GM21360 (cell line): ENCODE measurements at regions not wholly inside any gene's neighbourhood (a gene's known extent, or its start where the extent isn't known, plus 50 kb on each side); places are given as distances from the start of the nearest gene placed in this dataset.

ENCODE experiments used
- ATAC-seq: cut with Tn5 transposase; IDR thresholded peaks from one replicate; pipeline ENCODE4 v1.9.1; 2021; ENCODE audit warnings: mild to moderate bottlenecking, moderate library complexity; ENCODE audit not compliant: unreplicated experiment

DNA sequence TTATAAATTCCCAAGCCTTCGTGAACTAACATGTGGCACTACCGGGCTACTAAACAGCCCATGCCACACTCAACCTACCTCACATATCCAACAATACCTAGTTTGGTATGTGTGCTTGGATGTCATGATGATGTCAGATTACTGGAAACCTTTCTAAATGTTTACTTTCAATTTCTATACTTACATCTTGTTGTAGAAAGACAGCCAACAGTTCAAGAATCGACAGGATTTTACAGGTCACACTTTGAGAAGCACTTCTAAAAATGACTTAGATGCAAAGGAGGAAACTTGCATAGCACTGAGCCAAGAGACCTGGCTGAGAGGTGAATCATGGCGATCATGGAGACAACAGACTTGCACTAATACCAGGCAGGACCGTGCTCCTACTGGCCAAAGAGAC is 209.9 kb downstream of the COL4A1 start:
- no peak for ATAC-seq

DNA sequence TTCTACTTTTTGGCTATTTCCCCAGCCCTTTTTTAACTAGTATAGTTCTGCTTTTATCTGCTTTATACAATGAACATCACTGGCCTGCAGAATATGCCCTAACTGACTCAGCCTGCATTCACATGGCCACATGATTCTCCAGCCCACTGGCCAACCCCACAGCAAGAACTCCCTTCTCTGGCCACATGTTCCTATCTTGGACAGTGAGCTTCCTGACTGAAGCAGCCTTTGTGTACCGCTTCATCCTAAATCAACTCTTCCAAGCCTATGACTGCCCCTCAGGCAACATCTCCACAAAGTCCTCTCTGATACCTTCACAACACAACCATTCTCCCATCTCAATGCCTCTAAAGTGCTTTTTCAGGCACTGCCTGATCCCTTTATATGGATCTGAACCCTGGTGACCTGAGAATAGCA is 214.1 kb downstream of the COL4A1 start:
- no peak for ATAC-seq

DNA sequence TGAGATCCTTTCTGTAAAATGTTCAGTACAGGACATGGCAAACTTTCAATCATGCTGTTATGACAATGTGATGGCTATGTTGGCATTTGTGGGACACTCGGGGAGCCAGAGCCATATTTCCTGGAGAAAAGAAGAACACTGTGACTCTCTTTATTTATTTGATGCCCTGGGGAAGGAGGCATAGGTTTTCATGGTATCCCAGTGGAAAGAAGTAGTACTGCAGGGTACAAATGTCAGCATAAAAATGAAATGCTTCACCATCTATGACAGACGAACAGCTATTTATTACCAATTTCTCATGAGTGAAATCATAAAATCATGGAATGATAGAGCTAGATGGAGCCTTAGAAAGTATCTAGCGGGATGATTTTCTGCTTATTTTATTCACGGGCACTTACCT is 217.1 kb downstream of the COL4A1 start:
- ATAC-seq = no peak

DNA sequence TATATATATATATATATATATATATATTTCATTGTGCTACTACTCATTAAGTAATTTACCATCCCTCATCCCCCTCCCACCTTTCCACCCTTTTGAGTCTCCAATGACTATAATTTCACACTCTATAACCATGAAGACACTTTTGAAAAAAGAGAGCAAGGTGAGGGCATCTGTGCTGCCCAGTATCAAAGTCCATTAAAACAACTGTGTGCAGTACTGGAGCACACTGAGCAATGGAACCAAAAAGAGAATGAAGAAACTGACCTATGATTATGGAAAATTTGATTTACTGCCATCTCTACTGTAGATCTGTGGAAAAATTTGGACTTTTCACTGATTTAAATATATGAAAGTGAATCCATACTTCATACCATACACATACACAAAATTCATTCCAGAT is 217.9 kb downstream of the COL4A1 start:
- no peak for ATAC-seq

DNA sequence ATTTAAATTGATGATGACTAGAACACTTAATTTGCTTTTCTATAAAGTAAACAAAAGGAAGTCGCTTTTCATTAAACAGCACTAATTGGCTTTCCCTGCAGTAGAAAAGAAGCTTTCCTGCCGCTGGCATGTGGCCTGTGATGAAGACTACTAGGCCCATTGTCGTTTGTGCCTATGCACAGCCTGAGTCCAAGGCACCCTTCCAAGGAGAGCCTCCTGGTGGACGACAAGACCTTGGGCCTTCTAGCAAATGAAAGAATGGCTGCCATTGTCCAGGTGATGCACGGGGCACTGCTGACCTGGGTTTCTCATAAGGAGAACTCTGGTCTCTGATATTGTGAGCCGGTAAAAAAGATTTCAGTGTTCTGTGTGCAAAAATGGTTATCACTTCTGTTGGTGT is 233.0 kb downstream of the COL4A1 start:
- ATAC-seq = no peak

DNA sequence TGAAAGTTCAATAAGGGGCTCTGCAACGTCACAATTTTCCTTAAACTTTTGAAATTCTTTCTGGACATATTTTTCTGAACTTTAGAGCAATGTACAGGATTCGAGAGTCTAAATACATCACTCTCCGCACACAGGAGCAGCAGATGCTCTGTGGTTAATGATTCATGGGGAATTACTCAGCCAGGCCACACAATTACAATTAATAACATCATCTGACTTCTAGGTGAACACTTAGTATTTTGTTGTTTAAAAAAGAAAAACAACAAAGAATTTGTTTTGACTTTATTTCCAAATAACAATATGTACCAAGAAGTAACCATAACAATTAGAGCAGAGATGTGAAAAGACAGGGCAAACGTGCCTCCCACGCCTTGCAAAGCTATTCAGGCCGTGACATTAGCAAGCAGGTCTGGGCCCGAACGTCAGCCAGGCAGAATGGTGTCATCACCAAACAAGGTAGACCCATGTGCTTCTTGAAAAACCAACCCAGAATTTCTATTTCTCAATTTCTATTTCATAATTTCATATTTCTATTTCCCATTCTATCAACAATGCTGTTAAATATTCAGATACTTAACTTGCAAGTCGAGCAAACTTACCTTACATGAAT is 236.3 kb downstream of the COL4A1 start:
- no peak for ATAC-seq

DNA sequence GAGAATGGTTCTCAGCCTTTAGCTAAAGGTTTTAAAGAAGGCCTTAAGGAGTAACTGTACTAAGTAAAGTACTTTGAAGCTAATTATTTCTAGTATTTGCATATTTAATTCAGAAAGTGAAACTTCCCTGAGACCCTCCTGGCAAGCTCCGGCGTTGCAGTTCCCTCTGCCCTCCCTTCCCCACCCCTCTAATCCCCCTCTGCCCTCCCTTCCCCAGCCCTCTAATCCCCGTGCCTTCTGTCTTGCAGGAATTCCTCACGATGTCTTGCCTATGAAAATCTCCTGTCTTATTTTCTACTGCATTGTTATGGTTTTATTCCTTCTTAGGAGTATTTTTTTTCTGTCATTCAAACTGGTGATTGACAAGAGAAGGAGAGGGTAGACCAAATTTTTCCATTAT is 236.9 kb downstream of the COL4A1 start:
- no peak for ATAC-seq

DNA sequence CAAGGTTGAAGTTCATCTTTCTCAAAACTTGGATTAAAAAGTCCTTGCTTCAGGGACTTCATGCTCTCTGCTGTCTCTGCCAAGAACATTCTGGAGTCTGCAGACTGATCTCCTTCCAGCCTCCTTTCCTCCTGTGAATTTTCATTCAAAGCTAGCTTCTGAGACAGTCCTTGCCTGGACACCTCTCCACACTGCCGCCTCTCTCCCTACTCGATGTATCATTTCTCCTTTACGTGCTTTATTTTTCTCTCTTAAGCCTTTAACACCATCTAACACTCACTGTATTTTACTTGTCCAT is 238.8 kb downstream of the COL4A1 start:
- no peak for ATAC-seq

DNA sequence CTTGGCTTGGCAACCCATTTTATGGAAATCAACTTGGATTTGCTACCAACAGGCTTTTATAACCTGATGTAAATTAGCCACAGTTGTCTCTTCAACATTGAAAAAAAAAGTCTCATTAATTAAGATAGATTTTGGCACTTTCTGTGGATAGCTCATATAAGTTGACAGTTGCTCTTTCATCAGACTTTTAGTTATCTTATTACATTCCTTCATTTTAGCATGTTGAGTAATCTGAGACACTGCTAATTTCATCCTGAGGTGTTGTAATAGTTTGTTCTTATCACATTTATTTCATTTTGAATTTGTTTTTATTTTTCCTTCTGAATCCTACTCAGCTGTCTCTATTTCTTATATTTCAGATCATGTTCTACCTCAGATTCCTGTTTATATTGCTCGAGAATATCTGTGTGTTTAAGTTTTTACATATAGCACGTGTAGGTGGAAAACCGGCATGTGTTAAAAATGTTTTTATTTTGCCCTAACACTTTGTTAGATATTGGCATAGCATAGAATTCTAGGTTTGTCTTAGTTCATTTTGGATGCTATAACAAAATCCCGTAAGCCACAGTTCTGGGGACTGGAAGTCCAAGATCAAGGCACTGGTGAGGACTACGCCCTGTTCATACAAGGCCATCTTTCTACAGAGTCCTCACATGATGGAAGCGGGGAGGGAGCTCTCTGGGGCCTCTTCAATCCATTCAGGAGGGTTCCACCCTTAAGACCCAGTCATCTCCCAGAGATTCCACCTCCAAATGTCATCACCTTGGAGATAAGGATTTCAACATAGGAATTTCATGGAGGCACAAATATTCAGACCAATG is 239.4 kb downstream of the COL4A1 start:
- no peak for ATAC-seq

DNA sequence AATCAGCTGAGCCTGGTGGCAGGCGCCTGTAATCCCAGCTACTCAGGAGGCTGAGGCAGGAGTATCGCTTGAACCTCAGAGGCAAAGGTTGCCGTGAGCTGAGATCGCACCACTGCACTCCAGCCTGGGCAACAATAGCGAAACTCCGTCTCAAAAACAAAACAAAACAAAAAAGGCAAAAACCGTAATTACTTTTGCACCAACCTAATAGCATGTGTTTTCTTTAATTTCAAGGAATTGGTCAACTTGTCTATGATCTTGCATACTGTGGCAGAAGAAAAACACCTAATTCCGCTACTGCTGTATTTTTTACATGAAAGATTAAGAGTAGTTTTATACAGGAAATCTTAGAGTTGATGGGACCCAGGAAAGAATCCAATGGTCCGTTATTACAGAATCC is 241.2 kb downstream of the COL4A1 start:
- no peak for ATAC-seq

DNA sequence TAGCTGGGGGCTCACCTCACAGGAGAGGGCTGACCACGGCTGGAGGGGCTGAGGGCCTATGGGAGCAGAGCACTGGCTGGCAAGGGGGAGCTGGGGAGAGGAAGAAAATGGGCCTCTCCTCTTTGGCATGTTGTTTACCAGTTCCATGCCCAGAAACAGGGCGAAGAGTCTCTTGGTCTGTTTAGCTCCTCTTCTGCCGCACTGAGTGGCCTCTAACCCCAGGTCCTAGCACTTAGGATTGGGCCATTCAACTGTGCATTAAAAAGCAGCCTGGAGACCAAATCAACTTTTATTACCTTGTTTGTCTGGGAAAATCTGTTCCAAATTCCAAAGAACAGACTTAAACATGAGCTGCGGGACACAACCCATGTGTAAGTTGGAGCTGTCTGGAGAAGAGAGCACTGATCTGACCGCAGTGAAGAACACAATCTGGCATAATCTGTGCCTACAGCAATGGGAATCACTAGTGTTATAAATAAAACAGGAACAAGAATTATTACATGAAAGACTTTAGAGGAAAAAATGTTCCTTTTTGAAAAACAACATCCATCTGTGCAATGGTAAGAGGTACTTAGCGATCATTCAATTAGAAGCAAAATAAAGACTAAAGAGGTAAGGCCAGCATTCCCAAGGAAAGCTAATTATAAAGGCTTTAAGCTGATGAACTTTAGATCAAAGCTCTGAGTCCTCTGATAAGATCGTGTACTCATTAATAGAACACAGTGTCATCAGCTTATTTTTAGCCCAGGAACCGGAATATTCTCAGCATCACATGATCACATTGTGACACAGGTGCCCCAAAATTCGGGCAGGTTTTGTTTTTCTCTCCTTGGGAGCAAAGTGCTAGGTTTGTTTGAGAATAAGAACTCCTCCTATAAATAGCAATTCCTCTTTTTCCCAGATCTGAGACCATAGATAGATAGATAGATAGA is 243.2 kb downstream of the COL4A1 start:
- no peak for ATAC-seq

DNA sequence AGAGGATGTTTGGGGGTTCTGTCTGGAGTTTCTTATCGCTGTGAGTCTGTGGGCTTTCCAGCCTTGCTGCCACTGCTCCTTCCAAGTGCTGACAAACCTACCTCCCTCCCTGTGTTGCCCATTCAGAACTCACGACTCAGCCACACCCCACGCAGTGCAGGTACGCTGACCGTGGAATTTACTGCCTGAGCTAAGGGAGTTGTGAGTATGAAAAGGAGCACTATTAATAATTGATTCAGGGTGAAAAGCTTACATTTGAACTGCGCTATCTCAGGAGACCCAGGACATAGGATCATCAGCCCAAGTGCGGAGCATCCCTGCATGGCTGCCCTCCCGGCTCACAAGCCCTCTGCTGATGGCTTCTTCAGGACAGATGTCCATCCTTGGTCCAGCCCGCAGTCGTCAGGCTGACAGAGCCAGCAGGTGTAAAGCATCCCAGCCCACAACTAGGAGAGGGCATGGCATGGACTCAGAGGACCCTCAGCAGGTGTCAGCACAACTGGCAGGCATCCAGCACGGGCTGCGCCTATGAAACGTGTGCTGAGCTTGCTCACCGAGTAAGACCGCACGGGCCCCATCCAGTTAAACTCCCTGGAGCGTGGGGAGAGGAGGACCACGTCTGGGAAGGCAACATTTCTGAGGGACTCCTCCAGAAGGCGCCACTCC is 244.0 kb downstream of the COL4A1 start:
- ATAC-seq = no peak

DNA sequence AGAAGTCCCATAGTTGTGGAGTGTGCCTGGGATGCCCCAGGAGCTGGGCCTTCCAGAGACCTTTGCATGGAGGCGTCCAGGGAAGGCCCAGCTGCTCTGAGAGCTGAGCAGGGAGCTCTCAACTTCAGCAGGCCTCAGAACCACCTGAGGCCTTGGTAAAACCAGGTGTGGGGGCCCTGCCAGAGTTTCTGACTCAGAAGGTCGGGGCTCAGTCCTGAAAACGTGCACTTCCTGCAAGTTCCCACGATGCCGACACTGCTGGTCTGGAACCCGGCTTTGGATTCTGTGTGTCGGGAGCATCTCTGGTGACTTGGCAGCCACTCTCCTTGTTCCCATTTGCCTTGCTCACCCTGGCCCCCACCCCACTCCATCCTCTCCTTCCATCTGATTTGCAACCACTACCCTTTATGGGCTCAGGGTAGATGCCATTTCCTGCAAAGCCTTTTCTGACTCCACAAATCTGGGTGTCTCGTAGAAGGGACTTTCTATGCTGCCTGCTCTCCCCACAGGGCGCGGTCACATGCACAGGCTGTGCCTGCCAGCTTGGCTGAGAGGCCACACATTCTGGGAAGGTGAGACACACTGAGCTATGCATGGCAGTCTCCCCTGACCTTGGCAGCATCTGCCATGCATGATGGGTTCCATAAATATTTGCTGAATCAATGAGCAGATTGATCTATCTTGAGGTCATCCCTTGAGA is 244.7 kb downstream of the COL4A1 start:
- no peak for ATAC-seq

DNA sequence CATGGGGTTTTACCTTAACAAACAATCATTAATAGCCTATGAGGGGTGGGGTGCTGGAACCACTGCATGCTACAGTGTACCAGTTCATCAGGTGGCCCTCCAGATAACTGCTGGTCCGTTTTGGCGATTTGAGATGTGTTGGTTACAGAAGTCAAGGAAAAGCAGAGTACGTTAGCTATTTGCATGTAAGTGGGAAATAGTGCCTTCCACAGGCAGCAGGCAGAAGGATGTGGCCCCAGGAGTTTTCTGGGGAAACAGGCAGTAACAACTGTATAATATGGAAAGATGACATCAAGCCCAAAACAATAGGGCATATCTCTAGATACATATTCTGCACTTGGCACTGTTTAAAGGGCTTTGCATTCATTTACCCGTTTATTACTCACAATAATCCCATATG is 245.7 kb downstream of the COL4A1 start:
- no peak for ATAC-seq

DNA sequence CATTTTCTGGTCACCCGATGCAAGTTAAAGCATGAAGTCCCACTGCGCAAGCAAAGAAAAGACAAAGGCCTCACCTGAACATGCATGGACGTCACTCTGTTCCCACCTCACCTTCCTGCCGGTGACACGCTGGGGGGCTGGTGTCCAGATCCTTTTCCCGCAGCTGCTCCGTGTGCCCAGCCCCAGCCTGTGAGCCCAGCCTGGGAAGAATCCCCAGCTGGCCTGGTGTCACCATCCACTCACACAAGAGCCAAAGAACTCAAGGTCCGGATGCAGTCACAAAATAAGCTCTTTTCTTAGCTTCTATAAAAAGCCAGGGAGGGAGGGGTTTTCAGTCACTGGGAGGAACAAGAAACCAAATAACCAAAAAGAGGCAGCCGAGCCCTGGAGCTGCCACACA is 249.9 kb downstream of the COL4A1 start:
- no peak for ATAC-seq

DNA sequence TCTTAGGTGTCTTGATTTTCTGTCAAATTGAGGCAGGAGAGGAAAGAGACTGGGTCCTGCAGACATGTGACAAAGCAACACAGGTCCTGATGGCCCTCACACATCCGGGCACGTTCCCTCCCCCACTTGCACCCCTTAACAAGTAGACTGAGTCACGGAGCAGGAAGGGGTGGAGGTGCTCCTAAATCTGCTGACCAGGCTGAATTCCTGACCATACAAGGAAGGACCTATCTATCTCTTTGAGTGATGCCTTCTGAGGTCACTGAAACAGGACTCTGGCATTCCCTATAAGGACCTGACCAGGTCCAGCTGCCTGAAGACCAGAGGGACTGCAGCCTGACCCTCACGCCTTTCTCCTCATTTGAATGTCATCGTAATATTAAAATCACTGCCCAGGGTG is 250.3 kb downstream of the COL4A1 start:
- ATAC-seq = no peak

DNA sequence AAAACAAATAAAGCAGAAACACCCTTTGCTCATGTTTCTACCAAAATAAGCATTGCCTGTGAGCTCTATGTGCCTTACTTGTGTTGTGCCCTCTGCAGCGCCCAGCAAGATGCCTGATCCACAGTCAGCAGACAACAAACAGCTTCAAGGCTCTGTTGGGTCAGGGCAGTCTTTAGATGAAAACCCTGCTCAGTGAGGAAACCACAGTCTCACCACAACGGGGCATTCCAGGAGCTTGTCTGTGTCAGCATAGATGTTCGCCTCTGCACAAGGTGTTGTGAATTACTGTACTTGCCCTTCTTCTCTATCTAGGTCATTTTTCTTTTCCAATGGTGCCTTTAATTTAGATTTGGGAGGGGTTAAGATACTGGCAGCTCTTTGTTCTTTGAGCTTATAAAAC is 251.9 kb downstream of the COL4A1 start:
- peak; percentile 67 for ATAC-seq

DNA sequence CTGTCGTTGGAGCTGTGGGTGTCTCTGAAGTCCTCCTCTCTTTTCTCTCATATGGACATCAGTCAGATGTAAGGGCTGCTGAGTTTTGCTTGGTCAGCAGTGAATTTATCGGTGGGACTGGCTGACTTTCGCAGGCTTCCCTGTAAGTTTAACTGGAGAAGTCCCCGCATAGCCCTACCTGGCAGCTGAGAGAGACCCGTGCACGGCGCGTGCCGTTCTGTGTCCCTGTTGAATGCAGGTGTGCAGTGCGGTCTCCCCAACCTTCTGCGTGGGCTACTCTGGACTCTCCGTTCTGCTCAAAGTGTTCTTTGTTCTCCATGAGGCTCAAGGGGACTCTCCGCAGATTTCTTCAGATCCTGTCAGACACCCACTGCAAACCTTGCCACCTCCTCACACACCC is 252.9 kb downstream of the COL4A1 start:
- ATAC-seq = no peak

DNA sequence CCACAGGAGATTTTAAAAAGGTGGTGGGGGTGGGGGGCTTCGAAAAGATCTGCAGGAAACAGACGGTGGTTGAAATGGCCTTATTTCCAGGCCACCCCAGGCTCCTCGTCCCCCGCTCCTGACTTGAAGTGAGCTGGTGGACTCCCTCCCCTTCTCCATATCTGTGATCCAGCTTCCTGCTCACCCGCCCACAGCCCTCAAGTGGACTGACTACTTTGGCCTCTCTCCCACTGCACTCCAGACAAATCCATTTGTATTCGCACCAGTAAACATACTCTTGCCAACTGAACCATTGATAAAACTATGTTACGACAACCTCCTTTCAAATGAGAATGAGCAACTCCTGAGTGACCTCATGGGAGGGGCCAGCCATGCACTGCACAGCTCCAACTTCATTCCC is 259.5 kb downstream of the COL4A1 start:
- no peak for ATAC-seq

DNA sequence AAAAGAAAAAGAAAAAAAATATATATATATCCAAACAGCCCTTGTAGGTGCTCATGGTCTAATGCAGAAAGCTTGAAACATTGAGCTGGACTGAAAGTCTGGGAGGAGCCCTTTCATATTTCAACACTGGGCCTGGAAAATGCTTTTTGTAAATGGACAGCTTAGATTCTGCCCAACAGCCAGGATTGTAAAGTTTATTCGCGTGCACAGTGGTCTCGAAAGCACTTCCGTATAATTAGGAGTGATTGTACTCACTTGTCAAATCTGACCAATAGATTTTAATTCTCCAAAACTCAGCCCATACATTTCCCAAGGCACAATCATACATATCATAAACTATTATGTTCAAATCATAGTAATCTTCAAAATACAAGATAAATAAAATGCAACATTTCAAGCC is 260.1 kb downstream of the COL4A1 start:
- no peak for ATAC-seq

DNA sequence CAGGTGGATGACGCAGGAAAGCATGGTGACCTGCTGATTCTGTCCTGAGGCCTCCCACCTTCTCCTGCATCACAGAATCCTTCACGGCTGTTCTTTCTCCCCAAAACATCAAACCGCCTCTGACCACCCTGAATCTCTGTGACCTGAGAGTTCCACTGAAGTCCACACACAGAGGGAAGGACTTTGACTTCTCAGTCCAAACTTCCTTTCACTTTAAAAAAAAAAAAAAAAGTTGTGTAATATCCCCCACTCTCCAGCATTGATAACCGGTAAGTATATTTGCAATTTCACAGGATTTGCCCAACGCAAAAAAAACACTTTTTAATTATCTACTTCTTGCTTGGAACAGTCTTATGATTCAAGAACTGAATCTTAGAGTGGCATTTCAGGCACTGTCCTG is 259.5 kb upstream of the IRS2 start:
- no peak for ATAC-seq
